ENCODE measurements at regions not wholly inside any gene's neighbourhood (a gene's known extent, or its start where the extent isn't known, plus 50 kb on each side); places are given as distances from the start of the nearest gene placed in this dataset.

DNA sequence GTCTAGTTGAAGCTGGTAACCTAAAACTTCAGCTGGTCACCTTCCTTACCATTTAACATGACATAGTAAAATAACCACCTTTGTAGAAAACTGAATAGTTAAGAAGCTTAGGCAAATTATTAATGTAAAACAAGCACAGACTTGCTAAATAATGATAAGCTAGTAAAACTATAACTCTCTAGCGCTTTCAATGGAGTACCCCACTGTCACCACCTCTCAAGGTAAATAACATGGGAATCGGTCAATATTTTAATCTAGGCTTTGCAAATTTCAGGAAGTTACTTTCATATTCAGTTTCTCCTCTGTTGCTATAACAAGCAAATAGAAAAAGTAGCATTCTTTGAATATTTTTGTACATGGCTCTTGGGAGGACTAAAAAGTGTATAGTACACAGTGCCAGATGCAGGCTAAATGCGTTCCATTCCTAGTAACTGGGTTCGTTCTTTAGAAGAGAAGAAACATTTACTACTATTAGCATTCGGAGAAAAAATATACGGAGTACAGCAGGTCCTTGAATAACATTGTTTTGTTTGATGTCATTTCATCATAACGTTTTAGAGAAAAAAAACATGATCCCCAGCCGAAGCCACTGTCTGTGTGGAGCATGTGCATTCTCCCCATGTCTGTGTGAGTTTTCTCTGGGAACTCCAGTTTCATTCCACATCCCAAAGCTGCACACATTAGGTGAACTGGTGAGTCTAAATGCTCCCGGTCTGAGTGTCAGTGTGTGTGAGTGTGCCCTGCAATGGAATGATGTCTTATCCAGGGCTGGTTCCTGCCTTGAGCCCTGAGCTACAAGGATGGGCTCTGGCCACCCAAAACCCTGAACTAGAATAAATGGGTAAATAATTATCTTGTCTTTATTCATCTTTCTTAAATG is 52.5 kb downstream of the EPRS1 start:
- TF ChIP-seq, protein P1, sequence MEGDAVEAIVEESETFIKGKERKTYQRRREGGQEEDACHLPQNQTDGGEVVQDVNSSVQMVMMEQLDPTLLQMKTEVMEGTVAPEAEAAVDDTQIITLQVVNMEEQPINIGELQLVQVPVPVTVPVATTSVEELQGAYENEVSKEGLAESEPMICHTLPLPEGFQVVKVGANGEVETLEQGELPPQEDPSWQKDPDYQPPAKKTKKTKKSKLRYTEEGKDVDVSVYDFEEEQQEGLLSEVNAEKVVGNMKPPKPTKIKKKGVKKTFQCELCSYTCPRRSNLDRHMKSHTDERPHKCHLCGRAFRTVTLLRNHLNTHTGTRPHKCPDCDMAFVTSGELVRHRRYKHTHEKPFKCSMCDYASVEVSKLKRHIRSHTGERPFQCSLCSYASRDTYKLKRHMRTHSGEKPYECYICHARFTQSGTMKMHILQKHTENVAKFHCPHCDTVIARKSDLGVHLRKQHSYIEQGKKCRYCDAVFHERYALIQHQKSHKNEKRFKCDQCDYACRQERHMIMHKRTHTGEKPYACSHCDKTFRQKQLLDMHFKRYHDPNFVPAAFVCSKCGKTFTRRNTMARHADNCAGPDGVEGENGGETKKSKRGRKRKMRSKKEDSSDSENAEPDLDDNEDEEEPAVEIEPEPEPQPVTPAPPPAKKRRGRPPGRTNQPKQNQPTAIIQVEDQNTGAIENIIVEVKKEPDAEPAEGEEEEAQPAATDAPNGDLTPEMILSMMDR (IDR thresholded peaks at IDR 0.05) = no peak
- no peak for TF ChIP-seq EP300 (IDR thresholded peaks at IDR 0.05)
